D721Med (cell line): ENCODE measurements at regions not wholly inside any gene's neighbourhood (a gene's known extent, or its start where the extent isn't known, plus 50 kb on each side); places are given as distances from the start of the nearest gene placed in this dataset.

Source experiments
- DNase-seq: peaks from one replicate; pipeline ENCODE4 v3.0.0; 2011; ENCODE audit warnings: low spot score; ENCODE audit not compliant: insufficient read length
- FAIRE-seq: peaks from 2 replicates; lab custom pipeline; 2011; peaks lifted over from hg19 to GRCh38; lab: Jason Lieb, UNC
- TF ChIP-seq, protein P1 (sequence below): IDR thresholded peaks from 2 replicates; pipeline ENCODE4 v1.5.1; 2012; ENCODE audit warnings: mild to moderate bottlenecking, control low read depth; ENCODE audit not compliant: insufficient read depth; ENCODE audit errors: missing control alignments

- FAIRE-seq = no peak
- TF ChIP-seq, protein P1, sequence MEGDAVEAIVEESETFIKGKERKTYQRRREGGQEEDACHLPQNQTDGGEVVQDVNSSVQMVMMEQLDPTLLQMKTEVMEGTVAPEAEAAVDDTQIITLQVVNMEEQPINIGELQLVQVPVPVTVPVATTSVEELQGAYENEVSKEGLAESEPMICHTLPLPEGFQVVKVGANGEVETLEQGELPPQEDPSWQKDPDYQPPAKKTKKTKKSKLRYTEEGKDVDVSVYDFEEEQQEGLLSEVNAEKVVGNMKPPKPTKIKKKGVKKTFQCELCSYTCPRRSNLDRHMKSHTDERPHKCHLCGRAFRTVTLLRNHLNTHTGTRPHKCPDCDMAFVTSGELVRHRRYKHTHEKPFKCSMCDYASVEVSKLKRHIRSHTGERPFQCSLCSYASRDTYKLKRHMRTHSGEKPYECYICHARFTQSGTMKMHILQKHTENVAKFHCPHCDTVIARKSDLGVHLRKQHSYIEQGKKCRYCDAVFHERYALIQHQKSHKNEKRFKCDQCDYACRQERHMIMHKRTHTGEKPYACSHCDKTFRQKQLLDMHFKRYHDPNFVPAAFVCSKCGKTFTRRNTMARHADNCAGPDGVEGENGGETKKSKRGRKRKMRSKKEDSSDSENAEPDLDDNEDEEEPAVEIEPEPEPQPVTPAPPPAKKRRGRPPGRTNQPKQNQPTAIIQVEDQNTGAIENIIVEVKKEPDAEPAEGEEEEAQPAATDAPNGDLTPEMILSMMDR = no peak
- no peak for DNase-seq
These were observed 198.6 kb upstream of the BMPER start for GRCh38 chr7:33706771-33707200.

GRCh38 chr7:33707427-33707826 lies 197.9 kb upstream of the BMPER start:
- no peak for DNase-seq
- no peak for FAIRE-seq
- TF ChIP-seq, protein P1 = no peak

GRCh38 chr7:33710608-33711007 lies 194.7 kb upstream of the BMPER start:
- no peak for DNase-seq
- TF ChIP-seq, protein P1 = no peak
- FAIRE-seq = peak; percentile 29

- DNase-seq (no peak), FAIRE-seq (no peak)
- TF ChIP-seq, protein P1 = no peak
These were observed 193.9 kb upstream of the BMPER start for GRCh38 chr7:33711231-33712019.

GRCh38 chr7:33712020-33712414 lies 193.3 kb upstream of the BMPER start:
- FAIRE-seq (no peak), DNase-seq (no peak)
- TF ChIP-seq, protein P1 = no peak

- TF ChIP-seq, protein P1 = no peak
- DNase-seq (no peak), FAIRE-seq (no peak)
These were observed 191.1 kb upstream of the BMPER start for GRCh38 chr7:33714208-33714607.
